ENCODE measurements at regions not wholly inside any gene's neighbourhood (a gene's known extent, or its start where the extent isn't known, plus 50 kb on each side); places are given as distances from the start of the nearest gene placed in this dataset.

- H3K23me2 ChIP-seq (ENCODE audit: low read depth, low read length), result no peaks in the 10 kb centered on the region
- H3K23ac ChIP-seq (ENCODE audit: insufficient read length), result no peak overlapping the region
- H3K27ac ChIP-seq (ENCODE audit: low read depth, low read length), result no peak overlapping the region
- no peak for TF ChIP-seq SRF (IDR thresholded peaks at IDR 0.05; ENCODE audit: low read depth, low read length)
- no peak for TF ChIP-seq MAFK (IDR thresholded peaks at IDR 0.05; ENCODE audit: low read depth, low read length)
- TF ChIP-seq BCL11A (IDR thresholded peaks at IDR 0.05; ENCODE audit: low read depth in 2 of 2, low read length in 2 of 2), result no peak
- TF ChIP-seq SP4 (IDR thresholded peaks at IDR 0.05; ENCODE audit: low read length), result no peak
- no peak for TF ChIP-seq RAD21 (IDR thresholded peaks at IDR 0.05 in 1 of 2, conservative IDR thresholded peaks at IDR 0.05 in 1 of 2; ENCODE audit: low read depth in 2 of 2, low read length in 2 of 2)
- no peak for TF ChIP-seq CREB1 (IDR thresholded peaks at IDR 0.05)
- TF ChIP-seq KDM4A (IDR thresholded peaks at IDR 0.05; ENCODE audit: low read depth, low read length, severe bottlenecking), result no peak
- no peak for TF ChIP-seq USF2 (IDR thresholded peaks at IDR 0.05; ENCODE audit: low read length)
- no peak for TF ChIP-seq EP300 (IDR thresholded peaks at IDR 0.05; ENCODE audit: borderline replicate concordance in 1 of 2, low read depth in 2 of 2, low read length in 2 of 2)
- TF ChIP-seq GTF2F1 (IDR thresholded peaks at IDR 0.05; ENCODE audit: borderline replicate concordance, low read depth, low read length), result no peak
- no peak for FAIRE-seq
- H2BK15ac ChIP-seq (ENCODE audit: low read length), result no peak overlapping the region
- ChIA-PET POLR2A (ENCODE audit: partially characterized antibody) (no interaction called here), CTCF (ENCODE audit: partially characterized antibody) (no interaction called here)
- no peaks in the 10 kb centered on the region for H3K36me3 ChIP-seq (ENCODE audit: control insufficient read depth in 2 of 4, insufficient read depth in 4 of 4, low read length in 3 of 4)
- H3K9me3 ChIP-seq (ENCODE audit: insufficient read depth in 2 of 2, low read depth in 1 of 2, low read length in 1 of 2), result 0 out of 4 replicates have a peak, but pooled peaks cover 0 to 3% of the 10 kb centered on the region in 2 experiments
- H3K4ac ChIP-seq (replicated peaks; ENCODE audit: insufficient read length, low read depth, low read length), result no peak overlapping the region
- no peak overlapping the region for H4K5ac ChIP-seq (ENCODE audit: insufficient read length, low read depth, low read length)
- H3K18ac ChIP-seq (ENCODE audit: extremely low read depth, low read length), result no peak overlapping the region
- no peak overlapping the region for H2BK20ac ChIP-seq (ENCODE audit: low read length)
- no peak for DNase-seq (ENCODE audit: low read depth in 1 of 2, low spot score in 2 of 2)
- no peak overlapping the region for H3K9ac ChIP-seq (replicated peaks in 1 of 4; ENCODE audit: extremely low read depth in 1 of 4, low read depth in 3 of 4, low read length in 3 of 4)
- H3K4me3 ChIP-seq (ENCODE audit: extremely low read depth in 1 of 4, insufficient read depth in 2 of 4, low read depth in 3 of 4, low read length in 4 of 4), result no peak overlapping the region
- no peak overlapping the region for H2BK5ac ChIP-seq (ENCODE audit: low read depth, low read length)
- no peak overlapping the region for H2BK12ac ChIP-seq (ENCODE audit: low read depth, low read length)
- H3K4me2 ChIP-seq (ENCODE audit: insufficient read depth in 1 of 2, low read depth in 2 of 2, low read length in 2 of 2), result no peak overlapping the region
- no peaks in the 10 kb centered on the region for H3K27me3 ChIP-seq (replicated peaks in 1 of 4; ENCODE audit: control insufficient read depth in 3 of 4, extremely low read depth in 1 of 4, insufficient read depth in 3 of 4, low read length in 3 of 4)
- 89% methylated on average over 3 of the region's 3 CpGs; no CpG with 5 or more reads in 1 of the 2 experiments for WGBS, 2 experiments (ENCODE audit: extremely low coverage in 1 of 2, insufficient coverage in 1 of 2, insufficient read length in 1 of 2, insufficient replicate concordance in 2 of 2, low coverage in 1 of 2, low lambda C conversion rate in 2 of 2, missing lambda C conversion rate in 1 of 2)
- no peak overlapping the region for H3K14ac ChIP-seq (ENCODE audit: insufficient read length)
- no peaks in the 10 kb centered on the region for H3K79me1 ChIP-seq (ENCODE audit: low read depth, low read length)
- no peak overlapping the region for H2AFZ ChIP-seq (ENCODE audit: low read length)
- no peak overlapping the region for H2AK5ac ChIP-seq (ENCODE audit: low read depth, low read length)
- no peak overlapping the region for H4K91ac ChIP-seq (replicated peaks; ENCODE audit: insufficient read length, low read length)
- H3K4me1 ChIP-seq (replicated peaks in 1 of 4; ENCODE audit: control insufficient read depth in 3 of 4, insufficient read depth in 4 of 4, low read length in 3 of 4), result no peaks in the 10 kb centered on the region
- no peaks in the 10 kb centered on the region for H3K79me2 ChIP-seq (ENCODE audit: control insufficient read depth in 1 of 2, insufficient read depth in 2 of 2, low read length in 2 of 2)
- H4K20me1 ChIP-seq (replicated peaks in 1 of 2; ENCODE audit: control insufficient read depth in 1 of 2, insufficient read depth in 2 of 2, low read length in 2 of 2), result no peaks in the 10 kb centered on the region
- H4K8ac ChIP-seq (ENCODE audit: extremely low read depth, insufficient read depth, low read length), result no peak overlapping the region
- H2BK120ac ChIP-seq (replicated peaks; ENCODE audit: low read depth, low read length), result no peak overlapping the region
- H3K56ac ChIP-seq (replicated peaks; ENCODE audit: insufficient read length, low read depth, low read length), result no peak overlapping the region
These were observed 71.2 kb upstream of the FKBP1C start for GRCh38 chr6:63140114-63140513.
